ENCODE measurements at regions not wholly inside any gene's neighbourhood (a gene's known extent, or its start where the extent isn't known, plus 50 kb on each side); places are given as distances from the start of the nearest gene placed in this dataset.

DNA sequence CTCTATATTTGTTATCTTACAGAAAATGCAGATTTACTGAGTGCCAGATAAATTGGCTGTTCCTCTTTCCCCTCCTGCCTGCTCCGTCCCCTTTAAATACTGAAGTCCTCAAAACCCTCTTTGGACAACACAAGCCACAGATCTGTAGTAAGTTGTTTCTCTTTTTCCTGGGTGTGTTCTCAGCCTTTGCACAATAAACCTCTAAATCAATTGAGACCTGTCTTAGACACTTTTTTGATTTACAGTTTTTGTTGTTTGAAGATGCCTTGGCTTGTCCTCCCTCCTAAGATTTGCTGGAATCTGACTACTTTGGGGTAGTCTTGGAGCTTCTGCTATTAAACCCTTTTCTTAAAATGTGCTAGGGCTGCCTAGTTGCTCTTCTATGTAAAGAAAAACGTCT lies 60.9 kb upstream of the EIF2S2 start:
- ChIA-PET POLR2A (no interaction called here), CTCF (no interaction called here)
- H3K4me2 ChIP-seq (ENCODE audit: insufficient read depth, low read length): no peak overlapping the region
- H3K79me2 ChIP-seq (ENCODE audit: control insufficient read depth, insufficient read depth, low read length): no peaks in the 10 kb centered on the region
- FAIRE-seq: no peak
- no peak overlapping the region for H3K4me3 ChIP-seq (replicated peaks in 1 of 3; ENCODE audit: insufficient read depth in 1 of 3, low read depth in 1 of 3, low read length in 3 of 3)
- peaks cover 4 to 32% of the 10 kb centered on the region in 2 experiments for H3K27me3 ChIP-seq (ENCODE audit: control insufficient read depth in 2 of 2, insufficient read depth in 2 of 2, low read length in 2 of 2)
- H3K9me1 ChIP-seq (replicated peaks; ENCODE audit: control insufficient read depth, extremely low read depth, insufficient read depth, low read length): no peaks in the 10 kb centered on the region
- dilution Hi-C loops (cut with MboI; ENCODE audit: extremely low pct_ligation_motif_present, low sequenced_read_pairs): no loop called here
- intact Hi-C loops (cut with micrococcal nuclease): no loop called here
- H3K9ac ChIP-seq (replicated peaks; ENCODE audit: extremely low read depth, insufficient read depth, low read length): no peak overlapping the region
- no peak overlapping the region for H3K27ac ChIP-seq (ENCODE audit: insufficient read depth, low read depth, low read length)
- BruUV-seq (replicated peaks): no TSS peak
- H3K4me1 ChIP-seq (ENCODE audit: control insufficient read depth, extremely low read depth, insufficient read depth, low read length): no peaks in the 10 kb centered on the region
- no peaks in the 10 kb centered on the region for H3K36me3 ChIP-seq (ENCODE audit: control insufficient read depth in 2 of 2, extremely low read depth in 1 of 2, insufficient read depth in 2 of 2, low read length in 2 of 2)
- DNase-seq (ENCODE audit: low read depth, low spot score): no peak
- no peaks in the 10 kb centered on the region for H3K9me3 ChIP-seq (replicated peaks; ENCODE audit: control insufficient read depth, insufficient read depth, low read length)
- no peak overlapping the region for H2AFZ ChIP-seq (ENCODE audit: low read depth, low read length)
- TF ChIP-seq, protein P1, sequence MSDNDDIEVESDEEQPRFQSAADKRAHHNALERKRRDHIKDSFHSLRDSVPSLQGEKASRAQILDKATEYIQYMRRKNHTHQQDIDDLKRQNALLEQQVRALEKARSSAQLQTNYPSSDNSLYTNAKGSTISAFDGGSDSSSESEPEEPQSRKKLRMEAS (IDR thresholded peaks at IDR 0.05; ENCODE audit: insufficient read depth, insufficient read length): no peak
- TF ChIP-seq POLR2A (IDR thresholded peaks at IDR 0.05; ENCODE audit: low read depth, low read length) (no peak), POLR2AphosphoS5 (IDR thresholded peaks at IDR 0.05; ENCODE audit: insufficient read depth, low read depth, low read length) (no peak), JUN (IDR thresholded peaks at IDR 0.05; ENCODE audit: borderline replicate concordance, insufficient read depth, insufficient read length, low read depth) (no peak), FOS (IDR thresholded peaks at IDR 0.05; ENCODE audit: borderline replicate concordance, insufficient read depth, low read length) (no peak), EZH2 (IDR thresholded peaks at IDR 0.05; ENCODE audit: borderline replicate concordance, low read depth, low read length, severe bottlenecking) (no peak), MYC (IDR thresholded peaks at IDR 0.05; ENCODE audit: low read depth, low read length) (no peak), GATA2 (IDR thresholded peaks at IDR 0.05; ENCODE audit: insufficient read depth, insufficient read length, low read depth, low read length) (no peak)
- TF ChIP-seq, protein P2, sequence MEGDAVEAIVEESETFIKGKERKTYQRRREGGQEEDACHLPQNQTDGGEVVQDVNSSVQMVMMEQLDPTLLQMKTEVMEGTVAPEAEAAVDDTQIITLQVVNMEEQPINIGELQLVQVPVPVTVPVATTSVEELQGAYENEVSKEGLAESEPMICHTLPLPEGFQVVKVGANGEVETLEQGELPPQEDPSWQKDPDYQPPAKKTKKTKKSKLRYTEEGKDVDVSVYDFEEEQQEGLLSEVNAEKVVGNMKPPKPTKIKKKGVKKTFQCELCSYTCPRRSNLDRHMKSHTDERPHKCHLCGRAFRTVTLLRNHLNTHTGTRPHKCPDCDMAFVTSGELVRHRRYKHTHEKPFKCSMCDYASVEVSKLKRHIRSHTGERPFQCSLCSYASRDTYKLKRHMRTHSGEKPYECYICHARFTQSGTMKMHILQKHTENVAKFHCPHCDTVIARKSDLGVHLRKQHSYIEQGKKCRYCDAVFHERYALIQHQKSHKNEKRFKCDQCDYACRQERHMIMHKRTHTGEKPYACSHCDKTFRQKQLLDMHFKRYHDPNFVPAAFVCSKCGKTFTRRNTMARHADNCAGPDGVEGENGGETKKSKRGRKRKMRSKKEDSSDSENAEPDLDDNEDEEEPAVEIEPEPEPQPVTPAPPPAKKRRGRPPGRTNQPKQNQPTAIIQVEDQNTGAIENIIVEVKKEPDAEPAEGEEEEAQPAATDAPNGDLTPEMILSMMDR (IDR thresholded peaks at IDR 0.05; ENCODE audit: extremely low read depth in 1 of 2, insufficient read depth in 1 of 2, low read depth in 1 of 2, low read length in 2 of 2): no peak
- no peaks in the 10 kb centered on the region for H4K20me1 ChIP-seq (replicated peaks; ENCODE audit: control insufficient read depth, extremely low read depth, insufficient read depth, low read length)
